CD4-positive, alpha-beta T cell (primary cell): ENCODE measurements at regions not wholly inside any gene's neighbourhood (a gene's known extent, or its start where the extent isn't known, plus 50 kb on each side); places are given as distances from the start of the nearest gene placed in this dataset.

Experiments used
- ATAC-seq: fragments of 200-7000 bp; cut with Tn5 transposase; one replicate; pipeline ENCODE4 v1.10.0; 2022; ENCODE audit warnings: mild to moderate bottlenecking; ENCODE audit not compliant: poor library complexity
- CTCF ChIA-PET: fragments of 350-600 bp; sonication (Branson Sonifier 250); formaldehyde crosslinking; loops from one replicate; lab custom pipeline; 2021; ENCODE audit warnings: antibody characterized with exemption, inconsistent platforms; lab: Charles Lee
- POLR2A ChIA-PET: fragments of 350-600 bp; sonication (Branson Sonifier 250); formaldehyde crosslinking; loops from one replicate; lab custom pipeline; 2021; ENCODE audit warnings: antibody characterized with exemption, inconsistent platforms; lab: Charles Lee
- DNase-seq, 14 experiments: peaks; one replicate each; pipeline ENCODE4 v3.0.0-alpha.2; 2013 to 2020; ENCODE audit warnings: mixed read lengths in 2 of 14
- H3K27ac ChIP-seq, 2 donors: one replicate each; pipeline versions ENCODE4 v1.5.1 to v1.7.0; 2013; ENCODE audit warnings: low read length in 2 of 2, low read depth in 1 of 2, mild to moderate bottlenecking in 1 of 2
- H3K27me3 ChIP-seq, 2 experiments: 1 replicate in 1 of 2; 2 replicates in 1 of 2; pipeline versions ENCODE4 v1.6.1 to v1.7.0; 2013; ENCODE audit warnings: low read length in 2 of 2, control low read depth in 1 of 2, mild to moderate bottlenecking in 1 of 2, moderate library complexity in 1 of 2; ENCODE audit not compliant: insufficient read depth in 2 of 2, control insufficient read depth in 1 of 2
- H3K36me3 ChIP-seq: one replicate; pipeline ENCODE4 v1.6.1; 2013; ENCODE audit warnings: low read length, control low read depth; ENCODE audit not compliant: insufficient read depth
- H3K4me1 ChIP-seq: one replicate; pipeline ENCODE4 v1.6.1; 2013; ENCODE audit warnings: low read length, control low read depth; ENCODE audit not compliant: insufficient read depth
- H3K4me3 ChIP-seq: one replicate; pipeline ENCODE4 v1.5.1; 2013; ENCODE audit warnings: mild to moderate bottlenecking, low read length, moderate library complexity
- H3K9me3 ChIP-seq, 2 experiments: 1 replicate in 1 of 2; 2 replicates in 1 of 2; pipeline versions ENCODE4 v1.6.1 to v1.7.0; 2013; ENCODE audit warnings: low read length in 2 of 2, mild to moderate bottlenecking in 2 of 2, control low read depth in 1 of 2, moderate library complexity in 1 of 2; ENCODE audit not compliant: control insufficient read depth in 1 of 2, insufficient read depth in 1 of 2
- H3K27ac Mint-ChIP-seq: one replicate; pipeline ENCODE4 v1.8.0; 2020; ENCODE audit warnings: mixed read lengths
- H3K27me3 Mint-ChIP-seq: one replicate; pipeline ENCODE4 v1.8.0; 2021; ENCODE audit warnings: mixed read lengths
- H3K36me3 Mint-ChIP-seq: one replicate; pipeline ENCODE4 v1.8.0; 2021; ENCODE audit warnings: low read depth, mixed read lengths
- H3K4me1 Mint-ChIP-seq: one replicate; pipeline ENCODE4 v1.8.0; 2021; ENCODE audit warnings: low read depth, mixed read lengths
- H3K4me3 Mint-ChIP-seq: one replicate; pipeline ENCODE4 v1.8.0; 2020; ENCODE audit warnings: mild to moderate bottlenecking, mixed read lengths
- H3K9me3 Mint-ChIP-seq: one replicate; pipeline ENCODE4 v1.8.0; 2020; ENCODE audit warnings: mixed read lengths
- intact Hi-C, 2 experiments: fragments of 100-400 bp; cut with DNase I in 1 of 2; cut with micrococcal nuclease in 1 of 2; formaldehyde crosslinking; loops; one replicate each; pipeline versions ENCODE4 v1.15.1 to v1.9.0; 2023 to 2025; cut with DNase I, micrococcal nuclease
- TF ChIP-seq, protein P1 (sequence below): fragments of 200-600 bp; IDR thresholded peaks from one replicate; pipeline ENCODE4 v1.8.0; 2022; ENCODE audit warnings: antibody characterized with exemption, mild to moderate bottlenecking

- no peak for ATAC-seq
- Histone ChIP-seq H3K27me3 (no peaks in the 10 kb centered on the region), H3K9me3 (peaks cover 0 to 5% of the 10 kb centered on the region in 2 experiments), H3K4me3 (no peak overlapping the region), H3K27ac (no peak overlapping the region), H3K4me1 (no peaks in the 10 kb centered on the region), H3K36me3 (no peaks in the 10 kb centered on the region)
- Mint-ChIP-seq H3K9me3 (peaks cover 2% of the 10 kb centered on the region), H3K27me3 (no peaks in the 10 kb centered on the region), H3K36me3 (no peaks in the 10 kb centered on the region), H3K4me3 (no peak overlapping the region), H3K4me1 (no peaks in the 10 kb centered on the region), H3K27ac (no peak overlapping the region)
- CTCF ChIA-PET = no interaction called here
- POLR2A ChIA-PET = no interaction called here
- DNase-seq = no peak
- TF ChIP-seq, protein P1, sequence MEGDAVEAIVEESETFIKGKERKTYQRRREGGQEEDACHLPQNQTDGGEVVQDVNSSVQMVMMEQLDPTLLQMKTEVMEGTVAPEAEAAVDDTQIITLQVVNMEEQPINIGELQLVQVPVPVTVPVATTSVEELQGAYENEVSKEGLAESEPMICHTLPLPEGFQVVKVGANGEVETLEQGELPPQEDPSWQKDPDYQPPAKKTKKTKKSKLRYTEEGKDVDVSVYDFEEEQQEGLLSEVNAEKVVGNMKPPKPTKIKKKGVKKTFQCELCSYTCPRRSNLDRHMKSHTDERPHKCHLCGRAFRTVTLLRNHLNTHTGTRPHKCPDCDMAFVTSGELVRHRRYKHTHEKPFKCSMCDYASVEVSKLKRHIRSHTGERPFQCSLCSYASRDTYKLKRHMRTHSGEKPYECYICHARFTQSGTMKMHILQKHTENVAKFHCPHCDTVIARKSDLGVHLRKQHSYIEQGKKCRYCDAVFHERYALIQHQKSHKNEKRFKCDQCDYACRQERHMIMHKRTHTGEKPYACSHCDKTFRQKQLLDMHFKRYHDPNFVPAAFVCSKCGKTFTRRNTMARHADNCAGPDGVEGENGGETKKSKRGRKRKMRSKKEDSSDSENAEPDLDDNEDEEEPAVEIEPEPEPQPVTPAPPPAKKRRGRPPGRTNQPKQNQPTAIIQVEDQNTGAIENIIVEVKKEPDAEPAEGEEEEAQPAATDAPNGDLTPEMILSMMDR = no peak
- intact Hi-C loops = no loop called here
Observed at GRCh38 chr10:83585686-83586085, 553.6 kb upstream of the GHITM start.

DNA sequence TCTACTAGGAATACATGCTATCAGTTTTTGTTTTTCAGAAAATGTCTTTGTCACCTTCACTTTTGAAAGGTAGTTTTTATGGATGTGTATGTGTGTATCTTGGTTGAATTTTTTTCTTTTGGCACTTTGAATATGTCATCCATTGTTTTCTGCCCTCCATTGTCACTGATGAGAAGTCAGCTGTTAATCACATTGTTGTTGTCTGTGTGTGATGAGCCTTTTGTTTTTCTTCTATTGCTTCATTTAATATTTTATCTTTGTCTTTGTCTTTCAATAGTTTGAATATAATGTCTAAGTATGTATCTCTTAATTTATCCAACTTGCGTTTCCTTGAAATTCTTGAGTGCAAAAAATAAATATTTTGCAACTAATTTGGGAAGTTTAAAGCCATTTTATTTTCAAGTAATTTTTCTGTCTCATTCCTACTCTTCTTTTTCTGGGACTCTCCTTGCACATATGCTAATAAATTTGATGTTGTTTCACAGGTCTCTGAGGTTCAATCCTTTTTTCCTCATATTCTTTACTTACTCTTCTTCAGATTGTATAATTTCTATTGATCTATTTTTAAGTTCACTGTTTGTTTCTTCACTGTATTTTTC lies 546.9 kb upstream of the GHITM start:
- peaks cover 0 to 5% of the 10 kb centered on the region in 2 experiments for H3K9me3 ChIP-seq
- H3K4me1 ChIP-seq = no peaks in the 10 kb centered on the region
- TF ChIP-seq, protein P1 = no peak
- no peaks in the 10 kb centered on the region for H3K27me3 Mint-ChIP-seq
- no peaks in the 10 kb centered on the region for H3K27me3 ChIP-seq
- H3K4me1 Mint-ChIP-seq = no peaks in the 10 kb centered on the region
- no peak overlapping the region for H3K27ac ChIP-seq
- no peak overlapping the region for H3K4me3 ChIP-seq
- POLR2A ChIA-PET = no interaction called here
- H3K36me3 ChIP-seq = no peaks in the 10 kb centered on the region
- H3K36me3 Mint-ChIP-seq = no peaks in the 10 kb centered on the region
- ATAC-seq (no peak), DNase-seq (no peak)
- peaks cover 13% of the 10 kb centered on the region for H3K9me3 Mint-ChIP-seq
- H3K27ac Mint-ChIP-seq = no peak overlapping the region
- intact Hi-C loops = no loop called here
- no peak overlapping the region for H3K4me3 Mint-ChIP-seq
- CTCF ChIA-PET = no interaction called here

GRCh38 chr10:83603708-83604107 lies 535.6 kb upstream of the GHITM start:
- CTCF ChIA-PET = no interaction called here
- DNase-seq (peak in 1 of 14 experiments; percentile 3), ATAC-seq (no peak)
- no peaks in the 10 kb centered on the region for H3K4me1 ChIP-seq
- TF ChIP-seq, protein P1 = no peak
- H3K4me3 ChIP-seq = no peak overlapping the region
- intact Hi-C loops = no loop called here
- H3K4me3 Mint-ChIP-seq = no peak overlapping the region
- no peaks in the 10 kb centered on the region for H3K36me3 ChIP-seq
- H3K36me3 Mint-ChIP-seq = no peaks in the 10 kb centered on the region
- H3K4me1 Mint-ChIP-seq = no peaks in the 10 kb centered on the region
- H3K27ac ChIP-seq = no peak overlapping the region
- no peaks in the 10 kb centered on the region for H3K27me3 Mint-ChIP-seq
- POLR2A ChIA-PET = no interaction called here
- no peaks in the 10 kb centered on the region for H3K9me3 Mint-ChIP-seq
- H3K27ac Mint-ChIP-seq = no peak overlapping the region
- H3K9me3 ChIP-seq = no peaks in the 10 kb centered on the region
- no peaks in the 10 kb centered on the region for H3K27me3 ChIP-seq
